HG03342 (cell line): ENCODE measurements at regions not wholly inside any gene's neighbourhood (a gene's known extent, or its start where the extent isn't known, plus 50 kb on each side); places are given as distances from the start of the nearest gene placed in this dataset.
"Not testable (repeated sequence)": the region's sequence is repeated elsewhere in the genome, so short reads cannot be mapped to it uniquely, and the experiment has no call there.

Source experiments
- ATAC-seq: cut with Tn5 transposase; IDR thresholded peaks from one replicate; pipeline ENCODE4 v1.9.1; 2021; ENCODE audit warnings: mild to moderate bottlenecking, moderate library complexity; ENCODE audit not compliant: unreplicated experiment

DNA sequence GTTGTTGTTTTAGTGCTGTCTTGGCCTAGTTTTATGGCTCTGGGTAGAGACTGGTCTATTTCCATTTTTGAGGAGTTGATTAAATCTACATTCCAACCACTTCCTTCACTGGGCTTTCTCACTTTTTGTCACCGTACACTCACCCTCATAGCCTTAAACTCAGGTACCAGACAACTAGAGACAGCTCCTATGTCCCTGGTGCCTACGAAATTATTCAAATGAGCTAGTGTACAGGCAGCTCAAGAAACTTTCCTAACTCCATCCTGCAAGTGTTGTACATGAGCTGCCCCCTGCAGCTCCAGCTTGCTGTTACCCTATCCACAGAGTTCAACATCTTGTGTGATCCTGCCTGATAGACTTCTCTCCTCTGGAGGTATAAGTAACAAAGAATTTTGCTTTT, 704.8 kb upstream of the RGS18 start:
- no peak for ATAC-seq

DNA sequence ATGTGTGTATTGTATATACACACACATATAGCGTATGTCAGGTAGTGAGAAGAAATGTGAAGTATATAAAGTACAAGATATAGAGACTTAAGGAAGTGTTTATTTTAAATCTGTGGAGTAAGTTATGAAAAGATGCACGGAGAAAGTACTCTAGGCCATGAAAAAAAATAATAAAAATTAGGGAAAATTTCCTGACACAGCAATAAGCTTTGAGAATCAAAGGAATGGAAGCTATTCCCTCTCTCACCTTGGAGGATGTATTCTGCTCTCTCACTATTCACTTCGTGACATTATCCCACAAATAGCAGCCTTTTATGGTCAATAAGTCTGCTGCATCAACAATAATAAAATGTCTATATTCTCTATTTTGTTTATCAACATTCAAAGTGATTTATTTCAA, 700.4 kb upstream of the RGS18 start:
- ATAC-seq = no peak

DNA sequence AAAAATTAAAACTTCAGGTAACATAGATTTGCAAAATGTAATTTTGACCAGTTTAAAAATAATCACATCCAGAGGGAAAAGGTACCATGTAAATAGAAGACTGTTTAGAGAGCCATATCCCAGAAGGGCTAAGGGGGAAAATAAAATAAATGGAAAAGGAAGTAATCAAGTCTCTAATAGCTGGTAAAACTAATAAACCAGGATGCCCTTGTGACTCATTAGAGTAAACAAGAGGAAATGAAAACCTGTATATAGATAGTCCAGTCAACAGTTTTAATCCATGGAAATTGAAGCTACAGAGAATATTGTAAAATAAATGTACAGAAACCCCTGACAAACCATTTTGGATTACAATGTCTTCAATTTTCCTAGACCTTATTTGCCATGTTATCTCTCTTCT, 698.0 kb upstream of the RGS18 start:
- no peak for ATAC-seq

GRCh38 chr1:191483988-191484387, 674.3 kb upstream of the RGS18 start:
- no peak for ATAC-seq

GRCh38 chr1:191490303-191490702, 668.0 kb upstream of the RGS18 start:
- no peak for ATAC-seq

GRCh38 chr1:191495040-191495439, 663.2 kb upstream of the RGS18 start:
- ATAC-seq = no peak

GRCh38 chr1:191498318-191498717, 659.9 kb upstream of the RGS18 start:
- ATAC-seq = no peak

GRCh38 chr1:191498825-191499224, 659.4 kb upstream of the RGS18 start:
- no peak for ATAC-seq

- no peak for ATAC-seq
These were observed 653.3 kb upstream of the RGS18 start for GRCh38 chr1:191504999-191505398.

DNA sequence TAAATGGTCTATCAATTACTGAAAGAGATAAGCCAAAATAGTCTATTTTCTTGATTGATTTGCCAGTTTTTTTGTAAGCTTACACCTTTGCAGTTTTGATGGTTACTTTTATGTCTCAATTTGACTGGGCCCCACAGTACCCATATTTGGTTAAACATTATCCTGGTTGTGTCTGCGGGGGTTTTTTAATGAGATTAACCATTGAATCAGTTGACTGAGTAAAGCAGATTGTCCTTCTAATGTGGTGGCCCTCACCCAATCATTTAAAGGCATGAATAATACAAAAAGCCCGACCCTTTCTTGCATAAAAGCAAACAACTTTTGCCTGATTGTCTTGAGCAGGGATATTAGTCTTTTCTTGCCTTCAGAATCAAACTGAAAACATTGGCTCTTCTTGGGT, 650.0 kb upstream of the RGS18 start:
- no peak for ATAC-seq

- ATAC-seq = not testable (repeated sequence)
These were observed 646.8 kb upstream of the RGS18 start for GRCh38 chr1:191511480-191511879.

DNA sequence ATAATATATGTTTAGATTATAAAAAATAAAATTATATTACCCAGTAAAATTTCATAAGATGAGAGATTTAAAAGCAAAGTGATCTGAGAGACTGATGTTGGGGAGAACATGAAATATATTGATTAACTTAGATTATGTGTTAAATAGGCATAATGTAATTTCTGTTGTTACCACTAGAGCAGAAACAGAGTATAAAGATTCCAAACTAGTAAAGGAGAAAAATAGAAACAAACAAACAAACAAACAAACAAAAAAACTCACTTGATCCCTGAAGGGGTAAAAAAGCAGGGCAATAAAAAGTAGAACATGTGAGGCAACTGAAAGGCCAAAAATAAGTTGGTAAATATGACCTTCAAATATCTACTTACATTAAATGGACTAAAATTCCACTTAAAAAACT, 640.4 kb upstream of the RGS18 start:
- ATAC-seq = no peak

- ATAC-seq = no peak
These were observed 638.7 kb upstream of the RGS18 start for GRCh38 chr1:191519519-191519918.

- ATAC-seq = no peak
These were observed 637.9 kb upstream of the RGS18 start for GRCh38 chr1:191520345-191520744.

- not testable (repeated sequence) for ATAC-seq
These were observed 632.3 kb upstream of the RGS18 start for GRCh38 chr1:191525944-191526343.

GRCh38 chr1:191528275-191528674, 630.0 kb upstream of the RGS18 start:
- ATAC-seq = no peak

DNA sequence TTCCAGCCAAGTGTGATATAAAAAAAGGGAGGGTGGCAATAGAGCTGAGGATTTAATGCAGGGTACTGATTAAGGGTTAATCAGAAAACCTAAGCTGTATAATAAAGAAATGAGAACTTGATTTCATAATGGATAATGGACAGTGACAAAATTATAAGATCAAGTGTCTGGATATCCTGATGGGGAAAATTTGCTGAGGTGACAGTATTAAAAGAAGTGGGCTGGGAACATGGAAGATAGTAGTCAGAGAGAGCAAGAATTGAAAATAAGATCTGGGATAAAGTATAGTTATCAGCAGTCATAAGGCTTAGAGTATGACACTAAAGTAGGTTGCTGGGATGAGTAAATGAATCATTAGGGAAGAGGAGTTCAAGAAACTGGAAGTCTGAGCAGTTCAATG, 627.3 kb upstream of the RGS18 start:
- ATAC-seq = no peak

GRCh38 chr1:191533254-191533653, 625.0 kb upstream of the RGS18 start:
- ATAC-seq = no peak

- no peak for ATAC-seq
These were observed 621.4 kb upstream of the RGS18 start for GRCh38 chr1:191536791-191537429.

GRCh38 chr1:191541758-191542157, 616.5 kb upstream of the RGS18 start:
- ATAC-seq = no peak

DNA sequence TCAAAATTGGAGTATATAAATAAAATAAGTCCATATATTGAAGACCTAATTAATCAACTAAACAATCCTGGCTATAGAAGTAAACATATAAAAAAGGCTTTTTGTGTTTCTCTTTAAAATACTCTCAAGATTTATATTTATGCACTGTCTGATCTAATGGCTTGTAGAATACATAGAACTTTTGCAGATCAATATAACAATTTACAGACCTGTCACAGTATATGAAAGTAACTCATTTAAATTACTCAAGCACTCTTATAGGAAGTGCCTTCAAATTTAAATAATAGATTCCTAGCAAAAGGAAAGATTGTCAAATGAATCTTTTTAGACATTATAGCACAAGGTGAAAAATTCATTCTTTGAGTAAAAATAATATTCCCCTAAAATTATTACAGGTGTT, 615.8 kb upstream of the RGS18 start:
- no peak for ATAC-seq

GRCh38 chr1:191546803-191547202, 611.5 kb upstream of the RGS18 start:
- ATAC-seq = no peak

- no peak for ATAC-seq
These were observed 607.2 kb upstream of the RGS18 start for GRCh38 chr1:191551019-191551418.
